ENCODE measurements at regions not wholly inside any gene's neighbourhood (a gene's known extent, or its start where the extent isn't known, plus 50 kb on each side); places are given as distances from the start of the nearest gene placed in this dataset.

DNA sequence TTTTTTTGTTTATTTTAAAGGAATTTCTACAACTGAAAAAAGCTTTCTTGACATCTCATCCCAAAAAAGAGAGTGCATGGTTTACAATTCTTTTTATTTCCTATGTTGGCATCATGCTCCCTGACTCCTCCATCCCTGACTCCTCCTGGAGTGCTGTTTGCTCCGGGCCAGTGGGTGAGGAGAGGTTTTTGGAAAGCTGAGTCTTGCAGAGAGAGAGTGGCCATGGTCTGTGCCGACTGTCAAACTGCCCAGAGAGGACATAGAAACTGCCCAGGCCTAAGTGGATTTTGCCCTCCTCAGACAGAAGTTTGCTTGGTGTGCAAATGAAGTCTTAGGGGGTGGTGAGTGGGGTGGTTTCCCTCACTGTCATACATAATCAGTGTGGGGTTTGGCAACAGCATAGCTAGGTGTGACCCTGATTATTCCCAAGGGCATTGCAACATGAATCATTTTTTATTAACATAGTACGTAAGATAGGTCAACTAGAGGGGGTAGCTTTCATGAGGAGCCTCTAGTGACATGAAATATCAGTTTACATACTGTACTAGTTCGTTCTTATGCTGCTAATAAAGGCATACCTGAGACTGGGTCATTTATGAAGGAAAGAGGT lies 179.8 kb upstream of the UBL3 start:
- DNase-seq: no peak
- no peak for ATAC-seq

DNA sequence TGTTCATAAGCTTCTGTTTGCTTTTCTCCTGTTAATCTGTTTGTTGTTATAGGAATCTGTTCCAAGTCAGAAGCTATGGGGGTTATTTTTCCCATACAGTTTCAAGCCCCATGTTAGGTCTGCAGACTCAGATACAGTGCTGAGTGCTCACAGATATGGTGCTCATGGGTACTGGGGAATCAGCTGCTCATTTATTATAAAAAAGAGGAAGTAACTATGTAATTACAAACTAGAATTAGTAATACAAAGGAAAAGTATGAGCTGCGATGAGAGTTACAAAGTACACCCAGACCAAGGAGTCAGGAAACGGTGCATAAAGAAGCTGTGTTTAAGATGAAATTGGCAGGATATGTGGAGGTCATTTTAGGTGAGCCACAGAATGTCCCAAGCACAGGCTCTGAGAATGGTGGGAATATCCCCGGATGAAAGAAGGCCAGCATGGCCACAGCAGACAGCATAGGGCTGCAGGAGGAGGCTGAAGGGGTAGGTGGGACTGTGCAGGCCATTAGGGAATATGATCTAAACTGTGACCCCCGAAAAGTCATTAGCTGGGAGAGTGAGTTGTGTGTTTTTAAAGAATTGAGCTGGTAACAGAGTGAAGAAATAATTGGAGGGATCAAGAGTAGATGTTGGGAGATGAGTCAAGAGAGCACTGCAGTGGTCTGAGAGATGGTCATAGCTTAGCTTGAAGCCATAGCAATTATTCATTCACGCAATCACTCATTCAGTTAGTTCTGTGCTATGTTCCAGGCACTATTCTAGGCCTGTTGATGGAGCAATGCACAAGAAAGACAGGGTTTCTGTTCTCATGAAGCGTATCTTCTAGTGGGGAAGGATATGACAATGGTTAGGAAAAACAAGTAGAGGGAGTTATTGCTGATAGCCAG lies 177.4 kb upstream of the UBL3 start:
- DNase-seq (no peak), ATAC-seq (no peak)

- no peak for DNase-seq
- ATAC-seq: no peak
Observed at GRCh38 chr13:30026909-30027308, 176.5 kb upstream of the UBL3 start.

- no peak for DNase-seq
- ATAC-seq: no peak
Observed at GRCh38 chr13:30026093-30026492, 175.7 kb upstream of the UBL3 start.

DNA sequence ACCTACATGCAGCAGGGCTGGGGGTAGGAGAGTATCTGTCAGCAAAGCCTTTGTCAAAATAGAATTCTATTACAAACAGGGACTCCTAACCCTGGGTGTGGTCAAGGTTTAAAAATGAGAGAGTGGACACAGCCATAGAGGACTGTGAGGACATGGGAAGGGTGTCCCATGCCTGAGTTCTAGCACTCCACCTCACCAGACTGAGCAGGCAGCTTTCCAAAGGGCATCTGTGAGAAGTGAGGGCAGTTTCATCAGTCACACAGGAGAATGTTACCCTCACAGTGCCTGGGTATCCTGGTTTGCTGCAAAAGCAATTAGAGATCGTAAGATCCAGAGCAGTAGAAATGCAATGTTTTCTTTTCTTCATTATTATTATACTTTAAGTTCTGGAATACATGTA lies 174.9 kb upstream of the UBL3 start:
- DNase-seq (no peak), ATAC-seq (no peak)

DNA sequence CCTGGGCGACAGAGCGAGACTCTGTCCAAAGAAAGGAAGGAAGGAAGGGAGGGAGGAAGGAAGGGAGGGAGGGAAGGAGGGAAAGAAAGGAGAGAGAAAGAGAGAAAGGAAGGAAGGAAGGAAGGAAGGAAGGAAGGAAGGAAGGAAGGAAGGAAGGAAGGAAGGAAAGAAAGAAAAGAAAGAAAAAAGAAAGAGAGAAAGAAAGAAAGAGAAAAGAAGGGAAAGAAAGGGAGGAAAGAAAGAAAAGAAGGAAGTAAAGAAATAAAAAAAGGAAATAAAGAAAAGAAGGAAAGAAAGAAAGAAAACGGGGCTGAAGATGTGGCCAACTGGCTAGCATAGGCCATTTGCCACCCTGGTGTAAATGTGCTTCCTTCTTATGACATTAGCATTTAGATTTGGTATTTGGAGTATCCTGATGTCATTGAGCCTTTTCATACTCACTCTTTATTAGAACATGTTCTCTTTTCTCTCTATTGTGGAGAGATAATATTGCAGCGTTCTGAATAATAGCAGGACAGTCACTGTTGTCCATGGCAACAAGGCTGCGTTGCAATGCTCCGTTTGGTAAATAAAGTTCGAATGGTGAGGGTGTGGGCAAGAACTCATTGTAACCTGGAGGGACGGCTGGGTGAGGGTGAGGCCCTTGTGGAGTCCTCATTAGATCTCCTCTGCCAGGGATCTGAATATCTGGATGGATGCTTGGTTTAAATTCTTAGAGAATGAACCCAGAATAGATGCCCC lies 173.9 kb upstream of the UBL3 start:
- ATAC-seq (no peak), DNase-seq (no peak)

GRCh38 chr13:30023196-30023895 lies 172.9 kb upstream of the UBL3 start:
- ATAC-seq: no peak
- DNase-seq: no peak

- ATAC-seq (no peak), DNase-seq (no peak)
Observed at GRCh38 chr13:30022796-30023195, 172.4 kb upstream of the UBL3 start.

DNA sequence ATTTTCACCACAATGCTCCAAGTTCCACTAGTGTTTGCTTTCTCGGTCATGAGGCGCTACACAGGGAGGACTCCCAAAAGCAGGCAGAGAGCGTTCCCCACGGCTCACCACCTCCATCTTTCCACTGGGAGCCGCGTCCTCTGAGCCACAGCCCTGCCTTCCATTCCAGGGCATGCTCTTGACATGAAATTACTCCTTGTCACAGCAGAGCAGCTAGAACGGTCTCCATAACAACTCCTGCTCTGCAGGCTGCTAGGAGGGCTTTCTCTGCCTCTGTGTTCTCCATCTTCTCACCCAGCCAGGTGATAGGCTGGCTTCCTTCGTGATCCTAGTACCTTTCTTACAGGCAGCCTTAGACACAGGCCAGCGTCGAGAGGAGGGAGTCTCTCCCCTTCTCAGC lies 171.8 kb upstream of the UBL3 start:
- ATAC-seq: no peak
- no peak for DNase-seq

DNA sequence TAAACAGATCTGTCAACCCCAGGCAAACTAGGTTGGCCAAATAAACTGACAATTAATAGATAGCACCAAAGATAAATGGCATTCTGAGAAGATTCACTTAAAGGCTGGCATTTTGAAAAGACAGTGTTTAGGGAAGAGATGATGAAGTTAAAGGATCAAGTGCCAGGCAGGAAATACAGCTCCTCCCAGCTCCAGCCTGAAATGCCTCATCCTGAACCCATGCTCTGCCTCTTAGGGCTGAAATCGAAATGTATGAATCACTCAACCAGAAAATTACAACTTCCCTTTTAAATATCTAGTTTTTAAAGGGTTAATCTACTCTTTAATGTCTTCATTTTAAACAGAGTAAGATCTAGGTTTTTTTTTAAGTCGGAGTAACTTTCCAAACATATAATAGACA lies 171.2 kb upstream of the UBL3 start:
- no peak for DNase-seq
- no peak for ATAC-seq

GRCh38 chr13:30020726-30021312 lies 170.4 kb upstream of the UBL3 start:
- DNase-seq (no peak), ATAC-seq (no peak)

DNA sequence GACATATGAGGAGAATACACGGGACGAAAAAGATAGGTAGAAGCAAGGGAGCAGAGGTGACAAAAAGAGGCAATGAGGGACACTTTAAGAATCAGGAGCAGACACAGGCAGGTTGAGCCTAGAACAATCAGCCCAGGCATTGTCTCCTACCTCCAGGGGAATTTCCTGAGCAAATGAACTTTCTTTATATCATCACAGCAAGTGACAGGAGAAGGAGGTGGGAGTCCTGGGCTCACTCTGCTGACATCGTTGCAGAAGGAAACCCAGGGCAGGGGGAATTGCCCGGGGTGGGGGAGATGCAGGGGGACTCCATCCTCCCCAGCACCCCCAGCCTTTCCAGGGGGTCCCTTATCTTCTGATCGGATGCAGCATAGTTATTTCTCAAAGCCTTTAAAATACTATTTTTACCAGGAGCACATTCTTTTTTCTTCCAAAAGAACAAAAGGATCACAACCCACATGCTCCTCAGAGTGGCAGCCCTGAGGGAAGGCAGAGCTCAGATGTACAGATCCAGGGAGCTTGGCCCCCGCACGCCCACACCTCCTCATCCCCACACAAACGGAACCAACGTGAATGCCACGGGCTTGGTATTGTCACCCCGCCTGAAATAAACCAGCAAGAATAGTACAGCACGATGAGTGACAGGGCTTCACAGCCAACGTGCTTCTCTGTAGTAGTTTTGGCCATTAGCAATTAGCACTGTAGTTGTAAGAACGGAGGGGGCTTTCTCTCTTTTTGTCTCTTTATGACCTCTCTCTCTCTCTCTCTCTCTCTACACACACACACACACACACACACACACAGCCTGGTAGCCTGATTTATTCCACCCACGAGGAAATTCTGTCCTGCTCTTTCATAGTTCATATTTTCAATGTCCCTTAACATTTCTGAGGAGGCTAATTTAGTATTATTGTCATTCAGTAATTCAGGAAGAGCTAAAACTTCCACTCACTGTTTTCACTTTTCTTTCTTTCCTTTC lies 169.5 kb upstream of the UBL3 start:
- no peak for ATAC-seq
- DNase-seq: no peak

DNA sequence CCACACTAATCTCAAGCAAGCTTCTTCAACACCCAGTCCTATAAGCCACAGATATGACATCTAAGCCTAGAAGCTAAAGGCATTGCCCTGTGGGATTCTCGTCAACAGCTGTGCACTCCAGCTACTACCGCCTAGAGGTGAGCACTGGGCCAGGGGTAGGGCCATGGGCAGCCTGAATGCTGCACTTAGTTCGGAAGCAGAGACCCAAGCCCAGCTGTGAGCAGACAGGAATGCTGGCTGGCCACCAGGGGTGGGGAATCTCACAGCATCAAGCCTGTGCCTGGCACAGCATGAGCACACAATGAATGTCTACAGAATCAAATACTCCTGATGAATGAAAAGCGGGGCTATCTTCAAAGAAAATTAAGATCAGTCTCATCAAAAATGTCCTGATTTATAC lies 167.5 kb upstream of the UBL3 start:
- DNase-seq: no peak
- no peak for ATAC-seq

DNA sequence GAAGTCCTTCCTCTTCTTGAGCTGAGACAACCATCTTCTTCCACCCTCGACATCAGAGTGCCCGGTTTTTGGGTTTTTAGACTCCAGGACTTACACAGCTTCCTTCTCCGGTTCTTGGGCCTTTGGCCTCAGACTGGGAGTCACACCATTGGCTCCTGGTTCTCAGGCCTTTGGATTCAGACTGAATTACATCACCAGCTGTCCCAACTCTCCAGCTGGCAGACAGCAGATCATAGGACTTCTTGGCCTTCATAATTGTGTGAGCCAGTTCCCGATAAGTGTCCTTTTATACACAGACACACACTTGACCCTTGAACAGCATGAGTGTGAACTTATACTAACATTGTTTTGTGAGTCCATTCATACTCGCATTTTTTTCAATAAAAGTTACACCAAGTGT lies 166.0 kb upstream of the UBL3 start:
- no peak for DNase-seq
- ATAC-seq: no peak

GRCh38 chr13:30009411-30009810 lies 159.0 kb upstream of the UBL3 start:
- ATAC-seq (no peak), DNase-seq (no peak)

DNA sequence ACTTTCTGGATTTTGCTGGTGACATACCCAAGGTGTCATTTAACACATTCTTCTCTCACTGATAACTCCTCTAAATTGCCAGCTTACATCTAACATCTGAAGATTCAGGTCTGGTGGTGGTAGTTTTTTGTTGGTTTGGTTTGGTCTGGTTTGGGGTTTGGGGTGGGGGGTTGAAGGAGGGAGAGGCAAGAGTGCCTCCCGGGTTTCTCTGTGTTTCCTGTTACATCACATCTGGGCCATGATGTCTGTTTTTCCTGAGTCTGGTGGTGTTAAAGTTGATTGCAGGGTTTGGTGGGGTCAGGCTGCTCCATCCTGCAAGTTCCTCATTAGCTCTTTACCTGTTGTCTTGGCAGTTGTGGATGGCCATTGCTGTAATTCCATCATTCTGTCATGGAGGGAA lies 155.8 kb upstream of the UBL3 start:
- DNase-seq (no peak), ATAC-seq (no peak)

- no peak for ATAC-seq
- no peak for DNase-seq
Observed at GRCh38 chr13:30004204-30004603, 153.8 kb upstream of the UBL3 start.

GRCh38 chr13:30002577-30002976 lies 152.2 kb upstream of the UBL3 start:
- ATAC-seq: no peak
- no peak for DNase-seq

DNA sequence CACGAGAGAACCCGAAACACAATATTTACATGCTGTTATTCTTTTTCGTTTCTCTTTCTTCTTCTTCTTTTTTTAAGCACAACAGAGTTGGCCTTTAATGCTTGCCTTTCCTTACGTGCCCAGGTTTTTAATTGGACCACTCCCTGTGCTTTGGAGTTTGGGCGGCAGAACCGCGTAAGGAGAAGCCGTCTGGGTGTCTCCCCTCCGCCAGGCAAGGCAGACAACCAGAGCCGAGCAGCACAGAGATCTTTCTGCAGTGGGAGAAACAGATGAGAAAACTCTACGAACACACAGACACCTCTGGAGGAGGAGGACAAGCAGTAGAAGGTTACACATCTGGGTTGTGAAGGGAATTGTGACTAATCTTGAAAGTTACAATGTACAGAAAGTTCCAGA lies 150.0 kb upstream of the UBL3 start:
- ATAC-seq (no peak), DNase-seq (no peak)

DNA sequence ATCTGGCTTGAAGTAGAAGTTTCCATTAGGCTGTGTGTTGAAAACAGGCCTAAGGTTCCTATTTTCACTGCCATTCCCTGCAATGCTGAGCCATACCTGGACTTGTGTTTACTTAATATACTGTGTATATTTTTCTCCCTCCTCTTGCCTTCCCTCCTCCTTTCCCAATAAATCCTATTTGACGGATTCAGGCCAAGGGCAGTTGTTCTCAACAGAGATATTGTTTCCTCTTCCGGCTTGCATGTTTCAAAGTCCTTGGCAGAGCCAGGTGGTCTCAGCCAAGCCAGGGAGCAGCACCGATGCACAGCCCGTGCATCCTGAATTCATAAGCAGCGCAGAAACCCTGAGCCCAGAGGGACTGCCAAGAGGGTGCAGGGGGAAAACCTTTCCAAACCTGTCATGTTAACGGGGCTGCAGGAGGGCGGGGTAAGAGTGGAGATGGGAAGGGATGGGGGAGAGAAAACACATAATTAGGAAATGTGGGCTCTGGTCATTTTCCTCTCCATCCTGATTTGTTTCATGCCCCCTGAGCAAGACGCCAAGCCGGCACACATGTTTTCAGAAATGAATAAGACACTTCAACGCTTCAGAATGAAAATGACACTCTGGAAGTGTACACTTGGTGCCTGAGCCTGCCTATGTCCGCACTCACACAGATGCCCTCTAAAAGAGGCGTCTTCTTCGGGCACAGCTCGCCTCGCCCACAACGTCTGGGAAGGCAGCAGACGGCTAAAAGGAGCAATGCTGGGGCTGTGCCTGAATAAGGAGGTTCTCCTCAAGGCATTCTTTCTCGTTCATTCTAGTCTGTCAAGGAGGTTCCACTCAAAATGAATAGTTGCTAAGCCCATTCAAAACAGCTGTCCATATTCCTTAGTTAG lies 149.3 kb upstream of the UBL3 start:
- DNase-seq (no peak), ATAC-seq (no peak)
